CD14-positive monocyte (primary cell): ENCODE measurements at regions not wholly inside any gene's neighbourhood (a gene's known extent, or its start where the extent isn't known, plus 50 kb on each side); places are given as distances from the start of the nearest gene placed in this dataset.

Experiments used
- DNase-seq, 3 donors: peaks; one replicate each; pipeline ENCODE4 v3.0.0-alpha.2; 2011 to 2022
- H2AFZ ChIP-seq: 2 replicates; pipeline ENCODE4 v1.6.0; 2012; ENCODE audit warnings: mild to moderate bottlenecking, low read depth, low read length, inconsistent platforms; ENCODE audit not compliant: insufficient read depth, poor library complexity, severe bottlenecking
- H3K27ac ChIP-seq, 2 donors: 1 replicate in 1 of 2; 2 replicates in 1 of 2; pipeline ENCODE4 v1.5.1; 2012 to 2013; ENCODE audit warnings: low read length in 2 of 2, control low read depth in 1 of 2, inconsistent platforms in 1 of 2, low read depth in 1 of 2, mild to moderate bottlenecking in 1 of 2
- H3K27me3 ChIP-seq, 2 donors: one replicate each; pipeline versions ENCODE4 v1.6.0 to v1.6.1; 2011 to 2013; ENCODE audit warnings: low read length in 2 of 2; ENCODE audit not compliant: control insufficient read depth in 2 of 2, insufficient read depth in 2 of 2
- H3K36me3 ChIP-seq, 2 donors: replicated peaks in 1 of 2; 1 replicate in 1 of 2; 2 replicates in 1 of 2; pipeline versions ENCODE4 v1.5.1 to v1.6.1; 2012 to 2013; ENCODE audit warnings: low read length in 2 of 2, control low read depth in 1 of 2, inconsistent platforms in 1 of 2, mild to moderate bottlenecking in 1 of 2; ENCODE audit not compliant: insufficient read depth in 2 of 2, control insufficient read depth in 1 of 2
- H3K4me1 ChIP-seq, 2 donors: 1 replicate in 1 of 2; 2 replicates in 1 of 2; pipeline versions ENCODE4 v1.5.1 to v1.6.1; 2012 to 2013; ENCODE audit warnings: low read length in 2 of 2, control low read depth in 1 of 2, inconsistent platforms in 1 of 2, mild to moderate bottlenecking in 1 of 2, moderate library complexity in 1 of 2; ENCODE audit not compliant: insufficient read depth in 2 of 2, control insufficient read depth in 1 of 2
- H3K4me2 ChIP-seq: replicated peaks from 2 replicates; pipeline ENCODE3; 2012; ENCODE audit warnings: low read length, moderate library complexity, mild to moderate bottlenecking; ENCODE audit not compliant: poor library complexity, severe bottlenecking; ENCODE audit errors: extremely low read depth
- H3K4me3 ChIP-seq, 3 experiments: fragments of 200-600 bp in 1 of 3; sonication (generic) in 1 of 3; replicated peaks in 1 of 3; 1 replicate in 2 of 3; 2 replicates in 1 of 3; pipeline ENCODE4 v1.5.1; 2011 to 2013; ENCODE audit warnings: low read length in 3 of 3, mild to moderate bottlenecking in 3 of 3, control low read depth in 2 of 3, low read depth in 2 of 3, inconsistent platforms in 1 of 3, moderate library complexity in 1 of 3
- H3K79me2 ChIP-seq: 2 replicates; pipeline ENCODE4 v1.6.0; 2012; ENCODE audit warnings: mild to moderate bottlenecking, control low read depth, inconsistent platforms, low read length, moderate library complexity; ENCODE audit not compliant: insufficient read depth
- H3K9ac ChIP-seq: 2 replicates; pipeline ENCODE4 v1.6.0; 2017; ENCODE audit warnings: low read length, mild to moderate bottlenecking; ENCODE audit not compliant: insufficient read depth, poor library complexity, severe bottlenecking
- H3K9me3 ChIP-seq, 2 donors: replicated peaks in 1 of 2; 1 replicate in 1 of 2; 2 replicates in 1 of 2; pipeline versions ENCODE4 v1.5.1 to v1.6.1; 2012 to 2013; ENCODE audit warnings: low read length in 2 of 2, control low read depth in 1 of 2; ENCODE audit not compliant: control insufficient read depth in 1 of 2, insufficient read depth in 1 of 2
- H4K20me1 ChIP-seq: 2 replicates; pipeline ENCODE4 v1.6.0; 2012; ENCODE audit warnings: mild to moderate bottlenecking, low read length, control low read depth, moderate library complexity; ENCODE audit not compliant: insufficient read depth
- H3K27ac Mint-ChIP-seq, 7 donors: one replicate each; pipeline ENCODE4 v1.8.0; 2020; ENCODE audit warnings: mild to moderate bottlenecking in 7 of 7, mixed read lengths in 7 of 7, moderate library complexity in 6 of 7, inconsistent platforms in 2 of 7
- H3K27me3 Mint-ChIP-seq, 3 donors: one replicate each; pipeline ENCODE4 v1.8.0; 2021 to 2022; ENCODE audit warnings: low read depth in 3 of 3, mild to moderate bottlenecking in 3 of 3, mixed read lengths in 3 of 3, moderate library complexity in 3 of 3, inconsistent platforms in 1 of 3
- H3K36me3 Mint-ChIP-seq, 2 donors: one replicate each; pipeline ENCODE4 v1.8.0; 2020; ENCODE audit warnings: mixed read lengths in 2 of 2, inconsistent platforms in 1 of 2, mild to moderate bottlenecking in 1 of 2
- H3K4me1 Mint-ChIP-seq: one replicate; pipeline ENCODE4 v1.8.0; 2020; ENCODE audit warnings: mild to moderate bottlenecking, mixed read lengths
- H3K4me3 Mint-ChIP-seq, 2 donors: one replicate each; pipeline ENCODE4 v1.8.0; 2020; ENCODE audit warnings: mild to moderate bottlenecking in 2 of 2, mixed read lengths in 2 of 2, moderate library complexity in 1 of 2
- H3K9me3 Mint-ChIP-seq, 7 donors: one replicate each; pipeline ENCODE4 v1.8.0; 2020 to 2022; ENCODE audit warnings: mixed read lengths in 7 of 7, mild to moderate bottlenecking in 6 of 7, moderate library complexity in 6 of 7, inconsistent platforms in 2 of 7
- WGBS: methylation state at CpG from one replicate; pipeline ENCODE4 v1.1.5; 2013; ENCODE audit warnings: missing lambda C conversion rate; ENCODE audit not compliant: insufficient coverage; 5-methylcytosine and 5-hydroxymethylcytosine counted together
- intact Hi-C, 2 donors: fragments of 100-400 bp; cut with micrococcal nuclease; formaldehyde crosslinking; loops; one replicate each; pipeline versions ENCODE4 v1.15.0 to v1.15.1; 2023
- TF ChIP-seq, protein P1 (sequence below): fragments of 200-600 bp; IDR thresholded peaks from one replicate; pipeline ENCODE4 v1.8.0; 2022; ENCODE audit warnings: antibody characterized with exemption, mild to moderate bottlenecking

DNA sequence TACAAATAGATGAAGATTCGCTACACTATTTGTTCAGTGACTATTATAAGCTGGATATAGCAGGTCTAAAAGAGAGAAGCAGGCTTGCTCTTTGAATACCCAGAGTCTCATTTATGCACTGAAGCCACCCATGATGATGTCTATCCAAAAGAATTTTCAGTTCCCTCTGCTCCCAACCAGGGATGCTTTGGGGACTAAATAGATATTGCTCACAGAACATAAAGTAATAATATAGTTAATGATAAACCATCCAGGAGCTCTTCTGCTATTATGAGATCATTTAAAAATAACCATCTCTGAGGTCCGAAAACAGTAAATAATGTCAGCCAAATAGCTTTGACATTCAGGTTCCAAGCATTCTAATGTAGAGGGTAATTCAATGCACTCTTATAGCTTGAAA lies 875.4 kb downstream of the SORCS3 start:
- Histone ChIP-seq H3K9ac (no peak overlapping the region), H3K4me3 (no peak overlapping the region), H3K79me2 (no peaks in the 10 kb centered on the region), H2AFZ (no peak overlapping the region), H4K20me1 (no peaks in the 10 kb centered on the region), H3K36me3 (no peaks in the 10 kb centered on the region), H3K27ac (no peak overlapping the region), H3K4me1 (no peaks in the 10 kb centered on the region), H3K4me2 (no peak overlapping the region), H3K9me3 (no peaks in the 10 kb centered on the region), H3K27me3 (no peaks in the 10 kb centered on the region)
- no CpG with 5 or more reads among the region's 2 CpGs for WGBS
- DNase-seq: no peak
- H3K4me1 Mint-ChIP-seq: no peaks in the 10 kb centered on the region
- no peaks in the 10 kb centered on the region for H3K36me3 Mint-ChIP-seq
- peaks cover 0 to 2% (median 0%) of the 10 kb centered on the region in 7 donors for H3K9me3 Mint-ChIP-seq
- intact Hi-C loops: no loop called here
- H3K4me3 Mint-ChIP-seq: no peak overlapping the region
- H3K27ac Mint-ChIP-seq: no peak overlapping the region
- TF ChIP-seq, protein P1, sequence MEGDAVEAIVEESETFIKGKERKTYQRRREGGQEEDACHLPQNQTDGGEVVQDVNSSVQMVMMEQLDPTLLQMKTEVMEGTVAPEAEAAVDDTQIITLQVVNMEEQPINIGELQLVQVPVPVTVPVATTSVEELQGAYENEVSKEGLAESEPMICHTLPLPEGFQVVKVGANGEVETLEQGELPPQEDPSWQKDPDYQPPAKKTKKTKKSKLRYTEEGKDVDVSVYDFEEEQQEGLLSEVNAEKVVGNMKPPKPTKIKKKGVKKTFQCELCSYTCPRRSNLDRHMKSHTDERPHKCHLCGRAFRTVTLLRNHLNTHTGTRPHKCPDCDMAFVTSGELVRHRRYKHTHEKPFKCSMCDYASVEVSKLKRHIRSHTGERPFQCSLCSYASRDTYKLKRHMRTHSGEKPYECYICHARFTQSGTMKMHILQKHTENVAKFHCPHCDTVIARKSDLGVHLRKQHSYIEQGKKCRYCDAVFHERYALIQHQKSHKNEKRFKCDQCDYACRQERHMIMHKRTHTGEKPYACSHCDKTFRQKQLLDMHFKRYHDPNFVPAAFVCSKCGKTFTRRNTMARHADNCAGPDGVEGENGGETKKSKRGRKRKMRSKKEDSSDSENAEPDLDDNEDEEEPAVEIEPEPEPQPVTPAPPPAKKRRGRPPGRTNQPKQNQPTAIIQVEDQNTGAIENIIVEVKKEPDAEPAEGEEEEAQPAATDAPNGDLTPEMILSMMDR: no peak
- H3K27me3 Mint-ChIP-seq: no peaks in the 10 kb centered on the region

DNA sequence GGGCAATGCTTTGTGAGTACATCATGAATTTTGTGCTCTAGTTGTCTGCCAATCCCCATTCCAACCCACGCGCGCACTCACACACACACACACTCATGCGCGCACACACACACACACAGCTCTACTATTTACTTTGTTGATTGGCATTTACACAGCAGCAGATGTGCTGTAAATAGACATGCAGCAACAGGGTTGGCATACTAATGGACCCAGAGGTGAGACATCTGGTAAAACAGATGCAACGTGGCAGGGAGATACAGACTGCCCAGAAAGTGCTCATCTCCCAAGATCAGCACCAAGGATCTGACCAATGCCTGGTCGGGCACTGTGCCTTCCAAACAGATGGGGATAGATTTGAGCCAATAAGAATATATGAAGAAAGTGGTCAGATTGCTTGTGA lies 873.0 kb downstream of the SORCS3 start:
- DNase-seq: no peak
- H3K27me3 ChIP-seq: no peaks in the 10 kb centered on the region
- WGBS: 100% methylated on average over 2 of the region's 7 CpGs

More for the DNA sequence above, 873.0 kb downstream of the SORCS3 start:
- Histone ChIP-seq H3K79me2 (no peaks in the 10 kb centered on the region), H3K4me2 (no peak overlapping the region), H3K4me1 (no peaks in the 10 kb centered on the region), H3K9me3 (no peaks in the 10 kb centered on the region), H4K20me1 (no peaks in the 10 kb centered on the region), H3K9ac (no peak overlapping the region), H3K4me3 (no peak overlapping the region), H2AFZ (no peak overlapping the region), H3K36me3 (no peaks in the 10 kb centered on the region), H3K27ac (no peak overlapping the region)
- H3K27me3 Mint-ChIP-seq: no peaks in the 10 kb centered on the region
- H3K4me1 Mint-ChIP-seq: no peaks in the 10 kb centered on the region
- H3K4me3 Mint-ChIP-seq: no peak overlapping the region
- intact Hi-C loops: no loop called here
- TF ChIP-seq, protein P1: no peak
- H3K36me3 Mint-ChIP-seq: no peaks in the 10 kb centered on the region
- H3K27ac Mint-ChIP-seq: no peak overlapping the region
- peaks cover 0 to 6% (median 0%) of the 10 kb centered on the region in 7 donors for H3K9me3 Mint-ChIP-seq
